ENCODE measurements at regions not wholly inside any gene's neighbourhood (a gene's known extent, or its start where the extent isn't known, plus 50 kb on each side); places are given as distances from the start of the nearest gene placed in this dataset.

DNA sequence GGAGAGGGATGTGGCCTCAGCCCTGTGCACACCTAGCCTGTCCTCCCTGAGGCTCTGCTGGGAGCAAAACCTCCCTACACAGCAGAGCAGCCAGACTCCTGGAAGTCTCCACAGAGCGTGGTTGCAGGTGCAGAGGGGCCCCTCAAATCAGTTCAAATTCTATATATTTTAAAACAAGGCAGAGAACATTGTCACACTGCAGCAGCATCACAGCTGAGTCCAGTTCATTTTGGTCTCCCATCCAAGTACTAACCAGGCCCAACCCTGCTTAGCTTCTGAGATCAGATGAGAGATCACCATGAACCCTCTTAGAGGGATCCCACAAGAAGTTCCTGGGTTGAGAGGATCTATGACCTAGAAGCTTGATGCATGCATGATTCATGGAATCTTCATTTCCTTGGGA is 331.0 kb upstream of the RGMA start:
- TF ChIP-seq, protein P1, sequence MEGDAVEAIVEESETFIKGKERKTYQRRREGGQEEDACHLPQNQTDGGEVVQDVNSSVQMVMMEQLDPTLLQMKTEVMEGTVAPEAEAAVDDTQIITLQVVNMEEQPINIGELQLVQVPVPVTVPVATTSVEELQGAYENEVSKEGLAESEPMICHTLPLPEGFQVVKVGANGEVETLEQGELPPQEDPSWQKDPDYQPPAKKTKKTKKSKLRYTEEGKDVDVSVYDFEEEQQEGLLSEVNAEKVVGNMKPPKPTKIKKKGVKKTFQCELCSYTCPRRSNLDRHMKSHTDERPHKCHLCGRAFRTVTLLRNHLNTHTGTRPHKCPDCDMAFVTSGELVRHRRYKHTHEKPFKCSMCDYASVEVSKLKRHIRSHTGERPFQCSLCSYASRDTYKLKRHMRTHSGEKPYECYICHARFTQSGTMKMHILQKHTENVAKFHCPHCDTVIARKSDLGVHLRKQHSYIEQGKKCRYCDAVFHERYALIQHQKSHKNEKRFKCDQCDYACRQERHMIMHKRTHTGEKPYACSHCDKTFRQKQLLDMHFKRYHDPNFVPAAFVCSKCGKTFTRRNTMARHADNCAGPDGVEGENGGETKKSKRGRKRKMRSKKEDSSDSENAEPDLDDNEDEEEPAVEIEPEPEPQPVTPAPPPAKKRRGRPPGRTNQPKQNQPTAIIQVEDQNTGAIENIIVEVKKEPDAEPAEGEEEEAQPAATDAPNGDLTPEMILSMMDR (conservative IDR thresholded peaks at IDR 0.05; ENCODE audit: low read length) = no peak
- no peak for TF ChIP-seq EZH2phosphoT487 (IDR thresholded peaks at IDR 0.05; ENCODE audit: borderline replicate concordance)

Measured in Loucy (cell line).